Panc1 (cell line): ENCODE measurements at regions not wholly inside any gene's neighbourhood (a gene's known extent, or its start where the extent isn't known, plus 50 kb on each side); places are given as distances from the start of the nearest gene placed in this dataset.

Source experiments
- ATAC-seq: fragments of 200-7000 bp; cut with Tn5 transposase; 2 replicates; pipeline ENCODE4 v1.9.1; 2020; ENCODE audit warnings: mild to moderate bottlenecking, moderate library complexity
- BruUV-seq: library from RNA; stranded (reverse); fragments of 400-500 nt; replicated peaks from 2 replicates; lab custom pipeline; 2021; lab: Mats Ljungman, UMichigan
- CTCF ChIA-PET: fragments of 300-600 bp; sonication (Branson Sonifier 250); formaldehyde crosslinking; loops from one replicate; lab custom pipeline; 2022; ENCODE audit warnings: antibody characterized with exemption; lab: Charles Lee
- POLR2A ChIA-PET: fragments of 300-600 bp; sonication (Branson Sonifier 250); formaldehyde crosslinking; loops from one replicate; lab custom pipeline; 2022; ENCODE audit warnings: antibody characterized with exemption; lab: Charles Lee
- DNase-seq: peaks from one replicate; pipeline ENCODE4 v3.0.0-alpha.2; 2010; ENCODE audit warnings: low read depth, low spot score
- H3K27ac ChIP-seq: 2 replicates; pipeline ENCODE4 v1.5.1; 2011; ENCODE audit warnings: mild to moderate bottlenecking, low read length, inconsistent platforms
- H3K27me3 ChIP-seq: fragments of 200-500 bp; sonication (Bioruptor generic); 2 replicates; pipeline ENCODE4 v1.6.0; 2014; ENCODE audit warnings: low read length, inconsistent platforms; ENCODE audit not compliant: control insufficient read depth, insufficient read depth
- H3K36me3 ChIP-seq: fragments of 200-500 bp; sonication (Bioruptor generic); 2 replicates; pipeline ENCODE4 v1.5.1; 2014; ENCODE audit warnings: inconsistent platforms, mild to moderate bottlenecking, low read length, moderate library complexity; ENCODE audit not compliant: control insufficient read depth, insufficient read depth
- H3K4me1 ChIP-seq: 2 replicates; pipeline ENCODE4 v1.5.1; 2011; ENCODE audit warnings: inconsistent platforms, mild to moderate bottlenecking, low read length, moderate library complexity; ENCODE audit not compliant: control insufficient read depth, insufficient read depth
- H3K4me3 ChIP-seq, 2 experiments: 2 replicates each; pipeline ENCODE4 v1.5.1; 2011 to 2012; ENCODE audit warnings: low read depth in 2 of 2, low read length in 2 of 2, mild to moderate bottlenecking in 2 of 2, inconsistent platforms in 1 of 2, moderate library complexity in 1 of 2
- H3K9me3 ChIP-seq: fragments of 200-500 bp; sonication (Bioruptor generic); 2 replicates; pipeline ENCODE4 v1.5.1; 2014; ENCODE audit warnings: low read depth, mild to moderate bottlenecking, inconsistent platforms, low read length, moderate library complexity; ENCODE audit not compliant: control insufficient read depth, insufficient read depth
- CTCF ChIP-seq: fragments of 450-650 bp; IDR thresholded peaks from 2 replicates; pipeline ENCODE4 v1.5.1; 2017; ENCODE audit warnings: mild to moderate bottlenecking
- POLR2AphosphoS5 ChIP-seq: IDR thresholded peaks from 2 replicates; pipeline ENCODE4 v1.6.1; 2012; ENCODE audit warnings: mild to moderate bottlenecking, low read depth, low read length, moderate library complexity
- REST ChIP-seq, 2 experiments: IDR thresholded peaks; 2 replicates each; pipeline ENCODE4 v1.6.1; 2011 to 2012; ENCODE audit warnings: low read depth in 2 of 2, control low read depth in 1 of 2, low read length in 1 of 2, mild to moderate bottlenecking in 1 of 2, moderate library complexity in 1 of 2; ENCODE audit not compliant: insufficient read depth in 1 of 2
- SIN3A ChIP-seq: IDR thresholded peaks from 2 replicates; pipeline ENCODE4 v1.6.1; 2012; ENCODE audit warnings: low read depth, mild to moderate bottlenecking, low read length, moderate library complexity, borderline replicate concordance; ENCODE audit not compliant: insufficient read depth
- TCF7L2 ChIP-seq: IDR thresholded peaks from 2 replicates; pipeline ENCODE4 v1.6.1; 2011; ENCODE audit warnings: mild to moderate bottlenecking, low read depth, low read length, inconsistent platforms
- in situ Hi-C: cut with HindIII; loops from 2 replicates; pipeline ENCODE4 v1.10.0; 2016; ENCODE audit warnings: low sequenced_read_pairs, low pct_unique_long_range_greater_than_20kb
- intact Hi-C: fragments of 100-400 bp; cut with micrococcal nuclease; formaldehyde crosslinking; loops from one replicate; pipeline ENCODE4 v1.10.0; 2022; ENCODE audit not compliant: unreplicated experiment

- ChIA-PET CTCF (no interaction called here), POLR2A (no interaction called here)
- Histone ChIP-seq H3K9me3 (no peaks in the 10 kb centered on the region), H3K36me3 (no peaks in the 10 kb centered on the region), H3K27ac (no peak overlapping the region), H3K4me1 (no peaks in the 10 kb centered on the region), H3K4me3 (no peak overlapping the region), H3K27me3 (no peaks in the 10 kb centered on the region)
- in situ Hi-C loops (no loop called here), intact Hi-C loops (no loop called here)
- ATAC-seq (no peak), DNase-seq (no peak)
- BruUV-seq: no TSS peak
- no peak for TF ChIP-seq REST (IDR thresholded peaks at IDR 0.05; ENCODE audit: insufficient read depth in 1 of 2, low read depth in 2 of 2, low read length in 1 of 2)
- TF ChIP-seq CTCF: no peak
- TF ChIP-seq POLR2AphosphoS5: no peak
- TF ChIP-seq SIN3A: no peak
- no peak for TF ChIP-seq TCF7L2
These were observed 346.8 kb downstream of the TBL1XR1 start for GRCh38 chr3:176850498-176850897.

GRCh38 chr3:176848431-176849214, 348.7 kb downstream of the TBL1XR1 start:
- H3K27ac ChIP-seq: no peak overlapping the region
- no peak for DNase-seq
- ChIA-PET CTCF (no interaction called here), POLR2A (no interaction called here)
- TF ChIP-seq POLR2AphosphoS5 (no peak), TCF7L2 (no peak), SIN3A (no peak), CTCF (no peak), REST (IDR thresholded peaks at IDR 0.05; ENCODE audit: insufficient read depth in 1 of 2, low read depth in 2 of 2, low read length in 1 of 2) (no peak)
- no TSS peak for BruUV-seq
- no peaks in the 10 kb centered on the region for H3K9me3 ChIP-seq
- ATAC-seq: no peak
- no peaks in the 10 kb centered on the region for H3K4me1 ChIP-seq
- in situ Hi-C loops: no loop called here
- no peaks in the 10 kb centered on the region for H3K27me3 ChIP-seq
- no peaks in the 10 kb centered on the region for H3K36me3 ChIP-seq
- H3K4me3 ChIP-seq: no peak overlapping the region
- intact Hi-C loops: no loop called here
